ENCODE measurements at regions not wholly inside any gene's neighbourhood (a gene's known extent, or its start where the extent isn't known, plus 50 kb on each side); places are given as distances from the start of the nearest gene placed in this dataset.

GRCh38 chr9:90299968-90300367 is 342.7 kb downstream of the DIRAS2 start:
- DNase-seq: no peak

- peak in 1 of 2 donors; percentile 55 for DNase-seq
Observed at GRCh38 chr9:90300611-90301276, 341.9 kb downstream of the DIRAS2 start.

GRCh38 chr9:90301277-90301653 is 341.4 kb downstream of the DIRAS2 start:
- peak in 1 of 2 donors; percentile 17 for DNase-seq

- no peak for DNase-seq
Observed at GRCh38 chr9:90303655-90304054, 339.0 kb downstream of the DIRAS2 start.

- peak; percentile 32 to 47 for DNase-seq
Observed at GRCh38 chr9:90306158-90306557, 336.5 kb downstream of the DIRAS2 start.

GRCh38 chr9:90307167-90307833 is 335.3 kb downstream of the DIRAS2 start:
- peak; percentile 76 to 79 for DNase-seq

GRCh38 chr9:90307891-90308290 is 334.7 kb downstream of the DIRAS2 start:
- no peak for DNase-seq

GRCh38 chr9:90308691-90309090 is 333.9 kb downstream of the DIRAS2 start:
- no peak for DNase-seq

- no peak for DNase-seq
Observed at GRCh38 chr9:90309809-90310520, 332.7 kb downstream of the DIRAS2 start.

- no peak for DNase-seq
Observed at GRCh38 chr9:90310521-90310876, 332.1 kb downstream of the DIRAS2 start.

GRCh38 chr9:90311811-90312210 is 330.8 kb downstream of the DIRAS2 start:
- no peak for DNase-seq

GRCh38 chr9:90322296-90322695 is 320.3 kb downstream of the DIRAS2 start:
- DNase-seq: no peak

GRCh38 chr9:90325913-90326653 is 316.5 kb downstream of the DIRAS2 start:
- no peak for DNase-seq

GRCh38 chr9:90330231-90330630 is 312.4 kb downstream of the DIRAS2 start:
- no peak for DNase-seq

- DNase-seq: no peak
Observed at GRCh38 chr9:90331826-90332575, 310.6 kb downstream of the DIRAS2 start.

- no peak for DNase-seq
Observed at GRCh38 chr9:90333226-90333625, 309.4 kb downstream of the DIRAS2 start.

- peak; percentile 2 to 3 for DNase-seq
Observed at GRCh38 chr9:90340421-90340820, 302.2 kb downstream of the DIRAS2 start.

GRCh38 chr9:90342607-90343006 is 300.0 kb downstream of the DIRAS2 start:
- no peak for DNase-seq

- DNase-seq: no peak
Observed at GRCh38 chr9:90343366-90343765, 299.3 kb downstream of the DIRAS2 start.

- DNase-seq: no peak
Observed at GRCh38 chr9:90343991-90344390, 298.6 kb downstream of the DIRAS2 start.

- DNase-seq: peak; percentile 26 to 37
Observed at GRCh38 chr9:90365666-90366065, 277.0 kb downstream of the DIRAS2 start.

- DNase-seq: no peak
Observed at GRCh38 chr9:90368241-90368640, 274.4 kb downstream of the DIRAS2 start.
